ENCODE measurements at regions not wholly inside any gene's neighbourhood (a gene's known extent, or its start where the extent isn't known, plus 50 kb on each side); places are given as distances from the start of the nearest gene placed in this dataset.
"Not testable (repeated sequence)": the region's sequence is repeated elsewhere in the genome, so short reads cannot be mapped to it uniquely, and the experiment has no call there.

- intact Hi-C loops (cut with DNase I; ENCODE audit: low total_unique reads): no loop called here
- DNase-seq (ENCODE audit: low spot score in 2 of 2): no peak
- H3K4me3 ChIP-seq (ENCODE audit: low read depth, poor library complexity, severe bottlenecking): no peak overlapping the region
- TF ChIP-seq CTCF (IDR thresholded peaks at IDR 0.05) (no peak), POLR2A (IDR thresholded peaks at IDR 0.05) (no peak)
- 85 to 88% methylated on average over 2 of the region's 2 CpGs for WGBS, 2 donors
Observed at GRCh38 chr3:20484126-20484525, 298.1 kb upstream of the SGO1 start.

- H3K4me3 ChIP-seq (ENCODE audit: low read depth, poor library complexity, severe bottlenecking): no peak overlapping the region
- TF ChIP-seq POLR2A (IDR thresholded peaks at IDR 0.05): no peak
- TF ChIP-seq CTCF (IDR thresholded peaks at IDR 0.05): no peak
- no peak for DNase-seq (ENCODE audit: low spot score in 2 of 2)
- WGBS, 2 donors: 93 to 95% methylated on average over 3 of the region's 3 CpGs
- intact Hi-C loops (cut with DNase I; ENCODE audit: low total_unique reads): no loop called here
Observed at GRCh38 chr3:20482350-20482749, 296.3 kb upstream of the SGO1 start.

- DNase-seq (ENCODE audit: low spot score in 2 of 2): no peak
- intact Hi-C loops (cut with DNase I; ENCODE audit: low total_unique reads): no loop called here
- H3K4me3 ChIP-seq (ENCODE audit: low read depth, poor library complexity, severe bottlenecking): no peak overlapping the region
- TF ChIP-seq CTCF (IDR thresholded peaks at IDR 0.05): no peak
- TF ChIP-seq POLR2A (IDR thresholded peaks at IDR 0.05): no peak
- 54 to 55% methylated on average over 5 of the region's 5 CpGs for WGBS, 2 donors
Observed at GRCh38 chr3:20480786-20481365, 294.9 kb upstream of the SGO1 start.

- no peak for TF ChIP-seq CTCF (IDR thresholded peaks at IDR 0.05)
- no peak for TF ChIP-seq POLR2A (IDR thresholded peaks at IDR 0.05)
- no peak overlapping the region for H3K4me3 ChIP-seq (ENCODE audit: low read depth, poor library complexity, severe bottlenecking)
- intact Hi-C loops (cut with DNase I; ENCODE audit: low total_unique reads): no loop called here
- DNase-seq (ENCODE audit: low spot score in 2 of 2): no peak
Observed at GRCh38 chr3:20478436-20478835, 292.4 kb upstream of the SGO1 start.

GRCh38 chr3:20464237-20464636, 278.2 kb upstream of the SGO1 start:
- WGBS, 2 donors: 100% methylated on average over 2 of the region's 2 CpGs
- H3K4me3 ChIP-seq (ENCODE audit: low read depth, poor library complexity, severe bottlenecking); DNase-seq (ENCODE audit: low spot score in 2 of 2); intact Hi-C loops (cut with DNase I; ENCODE audit: low total_unique reads): not testable (repeated sequence)

- TF ChIP-seq CTCF (IDR thresholded peaks at IDR 0.05) (no peak), POLR2A (IDR thresholded peaks at IDR 0.05) (no peak)
- intact Hi-C loops (cut with DNase I; ENCODE audit: low total_unique reads): no loop called here
Observed at GRCh38 chr3:20462723-20463122, 276.7 kb upstream of the SGO1 start.

More at GRCh38 chr3:20462723-20463122, 276.7 kb upstream of the SGO1 start:
- H3K4me3 ChIP-seq (ENCODE audit: low read depth, poor library complexity, severe bottlenecking): no peak overlapping the region
- DNase-seq (ENCODE audit: low spot score in 2 of 2): no peak
